H9 (cell line): ENCODE measurements at regions not wholly inside any gene's neighbourhood (a gene's known extent, or its start where the extent isn't known, plus 50 kb on each side); places are given as distances from the start of the nearest gene placed in this dataset.

Experiments
- DNase-seq: peaks from one replicate; pipeline ENCODE4 v3.0.0-alpha.2; 2017
- H2AFZ ChIP-seq: one replicate; pipeline ENCODE4 v1.6.1; 2013; ENCODE audit warnings: mild to moderate bottlenecking, low read length, control low read depth, moderate library complexity
- H2AK5ac ChIP-seq: 2 replicates; pipeline ENCODE4 v1.6.1; 2013; ENCODE audit warnings: low read length, control low read depth, mixed read lengths; ENCODE audit not compliant: insufficient read length
- H2BK120ac ChIP-seq: one replicate; pipeline ENCODE4 v1.6.1; 2013; ENCODE audit warnings: low read depth, mild to moderate bottlenecking, low read length, control low read depth, inconsistent platforms; ENCODE audit not compliant: poor library complexity, severe bottlenecking
- H2BK12ac ChIP-seq: 2 replicates; pipeline ENCODE4 v1.6.1; 2013; ENCODE audit warnings: low read length, control low read depth, mixed read lengths, low read depth; ENCODE audit not compliant: insufficient read length
- H2BK15ac ChIP-seq: 2 replicates; pipeline ENCODE4 v1.6.1; 2013; ENCODE audit warnings: low read depth, low read length, control low read depth
- H2BK20ac ChIP-seq: one replicate; pipeline ENCODE4 v1.6.1; 2013; ENCODE audit warnings: low read depth, mild to moderate bottlenecking, low read length, control low read depth, inconsistent platforms; ENCODE audit not compliant: poor library complexity, severe bottlenecking
- H2BK5ac ChIP-seq: 2 replicates; pipeline ENCODE4 v1.6.1; 2013; ENCODE audit warnings: low read length, control low read depth, mixed read lengths; ENCODE audit not compliant: insufficient read length
- H3K14ac ChIP-seq: 2 replicates; pipeline ENCODE4 v1.6.1; 2013; ENCODE audit warnings: low read length, control low read depth; ENCODE audit not compliant: insufficient read depth
- H3K18ac ChIP-seq: 2 replicates; pipeline ENCODE4 v1.6.1; 2013; ENCODE audit warnings: low read depth, mild to moderate bottlenecking, mixed read lengths, low read length, control low read depth; ENCODE audit not compliant: insufficient read length
- H3K23ac ChIP-seq: 2 replicates; pipeline ENCODE4 v1.6.1; 2013; ENCODE audit warnings: low read length, control low read depth, mixed read lengths, low read depth; ENCODE audit not compliant: insufficient read length
- H3K23me2 ChIP-seq: 2 replicates; pipeline ENCODE4 v1.6.1; 2013; ENCODE audit warnings: low read depth, mild to moderate bottlenecking, mixed read lengths, low read length, control low read depth; ENCODE audit not compliant: insufficient read length, poor library complexity, severe bottlenecking
- H3K27ac ChIP-seq: 2 replicates; pipeline ENCODE4 v1.5.1; 2013; ENCODE audit warnings: low read length, control low read depth, mixed read lengths, low read depth; ENCODE audit not compliant: insufficient read length
- H3K27me3 ChIP-seq: 2 replicates; pipeline ENCODE4 v1.6.1; 2013; ENCODE audit warnings: low read length, control low read depth, inconsistent platforms; ENCODE audit not compliant: insufficient read depth
- H3K4ac ChIP-seq: 2 replicates; pipeline ENCODE4 v1.6.1; 2013; ENCODE audit warnings: low read depth, mild to moderate bottlenecking, control low read depth, inconsistent platforms, low read length, moderate library complexity
- H3K4me1 ChIP-seq: 2 replicates; pipeline ENCODE4 v1.6.1; 2013; ENCODE audit warnings: low read length, control low read depth, inconsistent platforms; ENCODE audit not compliant: insufficient read depth
- H3K4me2 ChIP-seq: 2 replicates; pipeline ENCODE4 v1.6.1; 2013; ENCODE audit warnings: low read length, control low read depth, mixed read lengths; ENCODE audit not compliant: insufficient read length, insufficient read depth
- H3K56ac ChIP-seq: 2 replicates; pipeline ENCODE4 v1.6.1; 2013; ENCODE audit warnings: low read depth, mild to moderate bottlenecking, mixed read lengths, low read length, control low read depth; ENCODE audit not compliant: insufficient read length
- H3K79me1 ChIP-seq: 2 replicates; pipeline ENCODE4 v1.6.1; 2013; ENCODE audit warnings: low read depth, mild to moderate bottlenecking, moderate library complexity, low read length, control low read depth, inconsistent platforms; ENCODE audit not compliant: insufficient read depth, poor library complexity, severe bottlenecking
- H3K79me2 ChIP-seq: 2 replicates; pipeline ENCODE4 v1.6.1; 2013; ENCODE audit warnings: low read length, control low read depth, inconsistent platforms; ENCODE audit not compliant: insufficient read depth
- H3K9ac ChIP-seq: 2 replicates; pipeline ENCODE4 v1.6.1; 2013; ENCODE audit warnings: low read length, control low read depth, mixed read lengths; ENCODE audit not compliant: insufficient read length; ENCODE audit errors: extremely low read depth
- H3K9me3 ChIP-seq: one replicate; pipeline ENCODE4 v1.6.1; 2013; ENCODE audit warnings: low read depth, low read length, inconsistent platforms; ENCODE audit not compliant: control insufficient read depth
- H3T11ph ChIP-seq: one replicate; pipeline ENCODE4 v1.6.1; 2013; ENCODE audit warnings: mild to moderate bottlenecking, low read length, control low read depth, inconsistent platforms
- H4K20me1 ChIP-seq: one replicate; pipeline ENCODE4 v1.6.1; 2013; ENCODE audit not compliant: control insufficient read depth, insufficient read length, insufficient read depth
- H4K5ac ChIP-seq: 2 replicates; pipeline ENCODE4 v1.6.1; 2013; ENCODE audit warnings: low read depth, mild to moderate bottlenecking, mixed read lengths, low read length, control low read depth; ENCODE audit not compliant: insufficient read length
- H4K8ac ChIP-seq: replicated peaks from 2 replicates; pipeline ENCODE4 v1.6.1; 2013; ENCODE audit warnings: low read length, control low read depth, mixed read lengths, low read depth; ENCODE audit not compliant: insufficient read length
- H4K91ac ChIP-seq: 2 replicates; pipeline ENCODE4 v1.6.1; 2013; ENCODE audit warnings: low read depth, mild to moderate bottlenecking, moderate library complexity, mixed read lengths, low read length, control low read depth; ENCODE audit not compliant: insufficient read length
- H3K27ac Mint-ChIP-seq, 3 experiments: 2 replicates in 2 of 3; 3 replicates in 1 of 3; pipeline ENCODE4 v1.8.0; 2020 to 2021; ENCODE audit warnings: mixed read lengths in 3 of 3, mild to moderate bottlenecking in 1 of 3, moderate library complexity in 1 of 3
- H3K27me3 Mint-ChIP-seq: 2 replicates; pipeline ENCODE4 v1.8.0; 2021; ENCODE audit warnings: low read depth, mild to moderate bottlenecking, moderate library complexity, mixed read lengths
- H3K36me3 Mint-ChIP-seq, 3 experiments: 2 replicates in 2 of 3; 3 replicates in 1 of 3; pipeline ENCODE4 v1.8.0; 2020 to 2021; ENCODE audit warnings: low read depth in 3 of 3, mixed read lengths in 3 of 3; ENCODE audit not compliant: insufficient read depth in 1 of 3
- H3K4me1 Mint-ChIP-seq, 2 experiments: 2 replicates each; pipeline ENCODE4 v1.8.0; 2020; ENCODE audit warnings: mixed read lengths in 2 of 2
- H3K4me3 Mint-ChIP-seq, 2 experiments: 2 replicates in 1 of 2; 3 replicates in 1 of 2; pipeline ENCODE4 v1.8.0; 2020 to 2021; ENCODE audit warnings: mild to moderate bottlenecking in 2 of 2, mixed read lengths in 2 of 2, moderate library complexity in 1 of 2
- H3K9me3 Mint-ChIP-seq, 2 experiments: 2 replicates in 1 of 2; 3 replicates in 1 of 2; pipeline ENCODE4 v1.8.0; 2020; ENCODE audit warnings: mild to moderate bottlenecking in 2 of 2, mixed read lengths in 2 of 2, moderate library complexity in 1 of 2
- CTCF ChIP-seq: fragments of 200-600 bp; sonication (generic); conservative IDR thresholded peaks from 3 replicates; pipeline ENCODE4 v1.8.0; 2021; ENCODE audit warnings: antibody characterized with exemption, mild to moderate bottlenecking
- WGBS: extraction: QIAGEN DNeasy Blood & Tissue Kit; methylation state at CpG from one replicate; pipeline ENCODE4 v1.1.7; 2013; ENCODE audit warnings: missing lambda C conversion rate, low lambda C conversion rate, mixed read lengths; ENCODE audit not compliant: insufficient read length; ENCODE audit errors: extremely low coverage; 5-methylcytosine and 5-hydroxymethylcytosine counted together

- no peak for DNase-seq
- Histone ChIP-seq H3K23me2 (no peaks in the 10 kb centered on the region), H2BK15ac (no peak overlapping the region), H2BK20ac (no peak overlapping the region), H3K56ac (no peak overlapping the region), H3K4me2 (no peak overlapping the region), H3K79me1 (no peaks in the 10 kb centered on the region), H3K14ac (no peak overlapping the region), H4K91ac (no peak overlapping the region), H4K20me1 (no peaks in the 10 kb centered on the region), H4K5ac (no peak overlapping the region), H3K18ac (no peak overlapping the region), H2AFZ (no peak overlapping the region), H3K4ac (no peak overlapping the region), H2AK5ac (no peak overlapping the region), H3K79me2 (no peaks in the 10 kb centered on the region), H2BK5ac (no peak overlapping the region), H3K27ac (no peak overlapping the region), H3K4me1 (no peaks in the 10 kb centered on the region), H2BK12ac (no peak overlapping the region), H3T11ph (no peak overlapping the region), H4K8ac (no peak overlapping the region), H2BK120ac (no peak overlapping the region), H3K9ac (no peak overlapping the region), H3K23ac (no peak overlapping the region), H3K27me3 (no peaks in the 10 kb centered on the region), H3K9me3 (no peaks in the 10 kb centered on the region)
- H3K27me3 Mint-ChIP-seq, result no peaks in the 10 kb centered on the region
- H3K27ac Mint-ChIP-seq, result no peak overlapping the region
- peaks cover 0 to 2% of the 10 kb centered on the region in 2 experiments; a peak in 2 of 5 replicates for H3K9me3 Mint-ChIP-seq
- no peaks in the 10 kb centered on the region for H3K4me1 Mint-ChIP-seq
- H3K36me3 Mint-ChIP-seq, result no peaks in the 10 kb centered on the region; a peak in 1 of 7 replicates
- TF ChIP-seq CTCF, result no peak
- H3K4me3 Mint-ChIP-seq, result no peak overlapping the region
- no CpG with 5 or more reads among the region's 5 CpGs for WGBS
These were observed 63.7 kb upstream of the CREB5 start for GRCh38 chr7:28348636-28349035.
